ENCODE measurements at regions not wholly inside any gene's neighbourhood (a gene's known extent, or its start where the extent isn't known, plus 50 kb on each side); places are given as distances from the start of the nearest gene placed in this dataset.
"Not testable (repeated sequence)": the region's sequence is repeated elsewhere in the genome, so short reads cannot be mapped to it uniquely, and the experiment has no call there.

GRCh38 chr14:105912641-105913180 lies 386.3 kb downstream of the TMEM121 start:
- DNase-seq = no peak

GRCh38 chr14:105913221-105913620 lies 386.8 kb downstream of the TMEM121 start:
- DNase-seq = no peak

GRCh38 chr14:105913861-105914260 lies 387.5 kb downstream of the TMEM121 start:
- DNase-seq = no peak

- not testable (repeated sequence) for DNase-seq
Observed at GRCh38 chr14:105914281-105914680, 387.9 kb downstream of the TMEM121 start.

GRCh38 chr14:105914738-105915385 lies 388.5 kb downstream of the TMEM121 start:
- DNase-seq = no peak

GRCh38 chr14:105915546-105915945 lies 389.2 kb downstream of the TMEM121 start:
- DNase-seq = not testable (repeated sequence)

- DNase-seq = not testable (repeated sequence)
Observed at GRCh38 chr14:105917136-105917932, 391.0 kb downstream of the TMEM121 start.

- DNase-seq = no peak
Observed at GRCh38 chr14:105917933-105918436, 391.6 kb downstream of the TMEM121 start.

- DNase-seq = no peak
Observed at GRCh38 chr14:105918496-105919262, 392.3 kb downstream of the TMEM121 start.

- no peak for DNase-seq
Observed at GRCh38 chr14:105919458-105920150, 393.2 kb downstream of the TMEM121 start.

- DNase-seq = not testable (repeated sequence)
Observed at GRCh38 chr14:105920151-105920700, 393.8 kb downstream of the TMEM121 start.

GRCh38 chr14:105920803-105921755 lies 394.7 kb downstream of the TMEM121 start:
- not testable (repeated sequence) for DNase-seq

- DNase-seq = not testable (repeated sequence)
Observed at GRCh38 chr14:105921781-105922180, 395.4 kb downstream of the TMEM121 start.

- not testable (repeated sequence) for DNase-seq
Observed at GRCh38 chr14:105923520-105924191, 397.3 kb downstream of the TMEM121 start.

GRCh38 chr14:105924951-105925591 lies 398.7 kb downstream of the TMEM121 start:
- no peak for DNase-seq

- no peak for DNase-seq
Observed at GRCh38 chr14:105925615-105926372, 399.4 kb downstream of the TMEM121 start.

- DNase-seq = no peak
Observed at GRCh38 chr14:105926373-105927095, 400.2 kb downstream of the TMEM121 start.
